ENCODE measurements at regions not wholly inside any gene's neighbourhood (a gene's known extent, or its start where the extent isn't known, plus 50 kb on each side); places are given as distances from the start of the nearest gene placed in this dataset.
A peak's percentile ranks its signal among the peaks of the same experiment; 100 is the strongest.

- TF ChIP-seq ZNF574 (CRISPR knock-in tag; IDR thresholded peaks at IDR 0.05) (peak; percentile 72), PAX8 (CRISPR knock-in tag; IDR thresholded peaks at IDR 0.05; ENCODE audit: borderline replicate concordance) (peak; percentile 42; the same call in 1 of the 2 replicates), ZNF12 (CRISPR knock-in tag; IDR thresholded peaks at IDR 0.05) (peak; percentile 54; the same call in 1 of the 2 replicates), ZNF431 (CRISPR knock-in tag; IDR thresholded peaks at IDR 0.05; ENCODE audit: borderline replicate concordance, low read depth) (0 out of 2 replicates have a peak, but pooled peaks have one; percentile 45), PATZ1 (CRISPR knock-in tag; IDR thresholded peaks at IDR 0.05) (0 out of 2 replicates have a peak, but pooled peaks have one; percentile 33), SMC3 (IDR thresholded peaks at IDR 0.05; ENCODE audit: low read length) (no peak), SYNCRIP (IDR thresholded peaks at IDR 0.05; ENCODE audit: insufficient read depth, low read depth, low read length) (no peak), HMGXB3 (CRISPR knock-in tag; IDR thresholded peaks at IDR 0.05; ENCODE audit: borderline replicate concordance) (peak; percentile 88), SOX5 (CRISPR knock-in tag; IDR thresholded peaks at IDR 0.05; ENCODE audit: borderline replicate concordance) (no peak), ATF7 (IDR thresholded peaks at IDR 0.05) (no peak), ATF7 (CRISPR knock-in tag; IDR thresholded peaks at IDR 0.05) (no peak), ZNF446 (CRISPR knock-in tag; IDR thresholded peaks at IDR 0.05) (peak; percentile 89; the same call in 1 of the 2 replicates), MXD4 (CRISPR knock-in tag; IDR thresholded peaks at IDR 0.05) (no peak; the same call in 1 of the 2 replicates), PCBP1 (IDR thresholded peaks at IDR 0.05; ENCODE audit: borderline replicate concordance, low read depth, low read length) (no peak)
Observed at GRCh38 chr10:123614888-123615287, 51.3 kb upstream of the GPR26 start (continued).

Measured in HepG2 (cell line).